Activated gamma-delta T cell treated with anti-CD3 and anti-CD28 coated beads, Interleukin-2, amount 50 U/mL, for 16 hours (primary cell): ENCODE measurements at regions not wholly inside any gene's neighbourhood (a gene's known extent, or its start where the extent isn't known, plus 50 kb on each side); places are given as distances from the start of the nearest gene placed in this dataset.

ENCODE experiments used
- DNase-seq: peaks from one replicate; pipeline ENCODE4 v3.0.0-alpha.2; 2020; ENCODE audit warnings: low read depth

- DNase-seq = no peak
Observed at GRCh38 chr4:57689693-57690205, 579.6 kb upstream of the IGFBP7 start.

GRCh38 chr4:57682275-57682674 is 572.1 kb upstream of the IGFBP7 start:
- DNase-seq = no peak

- DNase-seq = no peak
Observed at GRCh38 chr4:57679969-57680368, 569.8 kb upstream of the IGFBP7 start.

DNA sequence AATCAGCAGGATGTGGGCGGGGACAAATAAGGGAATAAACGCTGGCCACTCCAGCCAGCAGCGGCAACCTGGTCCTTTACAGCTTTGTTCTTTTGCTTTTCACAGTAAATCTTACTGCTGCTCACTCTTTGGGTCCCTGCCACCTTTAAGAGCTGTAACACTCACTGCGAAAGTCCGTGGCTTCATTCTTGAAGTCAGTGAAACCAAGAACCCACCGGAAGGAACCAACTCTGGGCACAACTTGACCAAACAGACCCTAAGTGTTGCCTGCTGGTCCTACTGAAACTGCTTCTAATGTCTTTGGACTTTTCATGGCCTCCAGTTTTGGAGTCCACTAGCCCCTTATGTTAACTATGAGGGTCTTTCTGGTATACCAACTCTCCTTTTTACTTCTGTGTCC is 566.2 kb upstream of the IGFBP7 start:
- DNase-seq = no peak

GRCh38 chr4:57672846-57673433 is 562.8 kb upstream of the IGFBP7 start:
- no peak for DNase-seq

DNA sequence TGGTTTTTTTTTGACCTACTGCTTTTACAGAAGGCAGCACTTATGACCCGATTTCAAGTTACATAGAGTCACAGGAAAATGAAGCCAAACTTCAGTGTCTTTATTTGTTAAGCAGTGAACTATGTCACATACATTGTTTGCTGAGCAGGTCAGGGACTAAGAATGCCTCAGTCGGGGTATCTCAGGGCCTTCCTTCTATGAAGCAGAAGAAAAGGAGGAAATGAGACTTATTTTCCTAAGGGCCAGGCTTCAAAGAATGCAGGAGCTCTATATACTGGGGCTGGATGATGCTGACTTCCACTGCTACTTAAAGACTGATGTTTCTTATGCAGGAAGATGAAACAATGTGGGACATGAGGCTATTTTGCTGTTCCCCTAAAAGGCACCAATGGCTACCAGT is 558.4 kb upstream of the IGFBP7 start:
- DNase-seq = no peak

DNA sequence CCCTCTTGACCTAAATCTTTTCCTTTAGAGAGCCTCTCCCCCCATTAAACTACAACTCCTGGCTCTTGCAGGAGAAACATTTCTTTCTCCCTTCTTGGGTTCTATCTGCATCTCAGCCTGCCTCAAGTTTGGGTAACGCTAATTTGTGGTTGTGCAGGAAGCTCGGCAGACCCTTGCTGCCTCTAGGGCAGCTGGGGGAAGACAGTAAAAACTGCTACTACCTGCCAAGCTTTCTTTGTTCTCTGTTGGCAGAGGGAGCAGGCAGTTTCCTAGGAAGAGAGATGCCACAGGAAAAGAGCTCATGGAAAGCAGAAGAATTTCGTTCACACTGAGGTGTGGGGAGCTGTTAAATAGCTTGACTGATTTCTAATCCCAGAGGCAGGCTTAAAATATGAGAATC is 555.6 kb upstream of the IGFBP7 start:
- DNase-seq = no peak

GRCh38 chr4:57661517-57662090 is 551.4 kb upstream of the IGFBP7 start:
- DNase-seq = no peak

- no peak for DNase-seq
Observed at GRCh38 chr4:57658673-57659072, 548.5 kb upstream of the IGFBP7 start.

- no peak for DNase-seq
Observed at GRCh38 chr4:57658188-57658587, 548.0 kb upstream of the IGFBP7 start.

- DNase-seq = no peak
Observed at GRCh38 chr4:57655342-57655741, 545.2 kb upstream of the IGFBP7 start.

GRCh38 chr4:57652779-57653178 is 542.6 kb upstream of the IGFBP7 start:
- DNase-seq = no peak

GRCh38 chr4:57640391-57641100 is 530.4 kb upstream of the IGFBP7 start:
- no peak for DNase-seq

DNA sequence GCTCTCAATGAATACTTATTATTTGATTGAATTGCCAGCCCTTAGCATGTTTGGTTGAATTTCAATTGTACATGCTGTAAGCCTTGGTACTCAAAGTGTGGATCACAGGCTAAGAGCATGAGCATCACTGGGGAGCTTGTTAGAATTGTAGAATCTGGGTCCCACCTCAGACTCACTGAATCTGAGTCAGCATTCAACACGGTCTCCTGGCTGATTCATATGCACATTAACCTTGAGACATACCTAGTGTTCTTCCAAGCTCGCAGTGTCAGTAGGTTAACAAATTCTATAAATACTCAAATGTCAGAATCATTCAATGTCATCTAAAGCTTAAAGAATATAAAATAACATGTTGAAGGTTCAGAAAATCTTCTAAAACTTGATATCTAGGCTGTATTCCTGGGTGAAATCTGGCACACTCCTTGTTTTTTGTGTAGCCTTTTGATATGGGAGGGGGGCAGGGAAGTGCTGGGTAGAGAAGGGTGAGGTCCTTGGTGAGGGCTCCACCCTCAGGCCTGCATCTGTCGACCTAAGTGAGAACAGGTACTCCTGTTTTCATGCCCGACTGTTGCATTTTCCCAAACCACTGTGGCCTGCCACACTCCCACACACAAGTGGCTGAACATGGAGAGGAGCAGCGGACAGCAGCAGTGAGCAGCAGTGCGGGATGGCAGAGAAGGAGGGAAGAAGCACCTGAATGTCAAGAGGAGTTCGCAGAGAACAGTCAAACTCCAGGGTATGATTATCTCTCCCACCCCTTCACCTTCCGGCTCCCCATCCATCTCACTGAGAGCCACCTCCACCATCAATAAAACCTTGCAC is 529.6 kb upstream of the IGFBP7 start:
- DNase-seq = no peak

- no peak for DNase-seq
Observed at GRCh38 chr4:57635910-57636309, 525.7 kb upstream of the IGFBP7 start.

DNA sequence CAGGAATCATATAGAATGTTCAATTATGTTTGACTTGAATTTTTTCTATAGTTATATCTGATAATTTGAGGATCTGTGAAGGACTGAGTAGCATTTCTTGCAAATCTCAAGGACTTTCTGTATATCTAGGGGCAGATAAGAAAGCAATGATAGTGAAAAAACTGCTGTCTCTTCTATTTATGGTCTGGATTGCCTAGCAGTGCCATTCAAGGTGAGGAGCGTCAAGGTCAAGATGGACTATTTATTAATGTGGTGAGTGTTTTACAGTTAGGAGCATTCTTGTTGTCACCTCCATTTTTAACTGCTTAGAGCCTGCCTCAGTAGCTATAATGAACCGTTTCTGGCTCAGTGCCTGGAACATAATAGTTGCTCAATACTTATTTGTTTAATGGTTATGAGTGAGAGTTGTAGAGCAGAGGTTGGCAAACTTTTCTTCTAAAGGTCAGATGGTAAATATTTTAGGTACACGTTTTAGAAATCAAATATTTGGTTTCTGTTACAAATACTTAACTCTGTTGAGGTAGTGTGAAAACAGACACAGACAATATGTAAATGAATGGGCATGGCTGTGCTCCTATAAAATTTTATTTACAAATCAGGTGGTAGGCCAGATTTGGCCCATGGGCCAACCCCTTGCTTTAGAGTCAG is 523.2 kb upstream of the IGFBP7 start:
- DNase-seq = no peak

DNA sequence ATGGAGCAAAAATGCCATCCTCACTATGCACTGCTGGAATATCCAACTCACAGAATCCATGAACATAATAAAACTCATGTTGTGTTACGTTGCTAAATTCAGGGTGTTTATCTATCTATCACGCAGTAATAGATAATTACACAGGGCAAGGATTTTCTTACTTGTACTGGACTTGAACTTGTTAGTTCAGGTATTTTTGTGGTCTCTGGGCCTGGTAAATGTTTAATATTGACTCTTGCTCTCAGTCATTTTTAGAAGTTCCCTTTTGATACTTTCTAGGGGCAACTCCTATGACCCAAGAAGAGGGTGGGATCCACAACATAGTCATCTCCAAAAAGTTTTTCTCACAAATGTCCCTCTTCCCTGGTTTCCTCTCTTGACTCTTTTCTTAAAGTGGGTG is 522.4 kb upstream of the IGFBP7 start:
- DNase-seq = no peak

DNA sequence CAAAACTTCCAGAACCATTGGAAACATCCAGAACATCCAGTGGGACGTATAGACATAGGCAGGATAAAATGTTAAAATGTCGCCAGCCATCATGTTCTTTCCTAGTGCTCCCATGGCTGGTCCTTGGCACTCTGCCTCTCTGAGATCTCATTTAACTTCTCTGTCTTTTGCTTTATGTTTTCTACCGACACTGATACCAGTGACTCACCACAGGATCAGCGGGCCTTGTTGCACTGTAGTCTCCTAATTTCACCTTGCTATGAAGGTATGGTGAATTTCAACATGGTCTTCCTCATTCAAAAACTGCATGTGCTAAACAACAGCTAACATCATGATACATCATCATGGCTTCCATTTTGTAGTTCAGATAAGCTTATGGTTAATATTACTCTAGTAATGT is 521.0 kb upstream of the IGFBP7 start:
- DNase-seq = no peak

DNA sequence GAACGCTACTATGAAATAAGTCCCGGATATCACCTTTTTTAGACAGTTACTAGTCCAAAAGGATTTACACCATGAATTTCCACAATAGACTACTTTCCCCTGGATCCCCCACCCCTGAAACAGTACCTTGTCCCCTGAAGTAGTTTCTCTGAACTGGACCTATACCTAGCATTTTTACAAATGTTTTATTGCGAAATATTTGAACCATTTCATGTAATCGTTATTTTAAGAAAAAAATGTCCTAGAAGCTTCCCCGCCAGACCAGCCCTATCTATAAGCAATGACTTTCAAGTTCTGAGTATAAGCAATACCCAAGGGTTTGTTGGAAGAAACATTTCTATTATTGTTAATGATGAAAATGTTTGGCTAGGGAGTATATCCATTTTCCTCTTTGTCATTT is 517.8 kb upstream of the IGFBP7 start:
- DNase-seq = no peak

DNA sequence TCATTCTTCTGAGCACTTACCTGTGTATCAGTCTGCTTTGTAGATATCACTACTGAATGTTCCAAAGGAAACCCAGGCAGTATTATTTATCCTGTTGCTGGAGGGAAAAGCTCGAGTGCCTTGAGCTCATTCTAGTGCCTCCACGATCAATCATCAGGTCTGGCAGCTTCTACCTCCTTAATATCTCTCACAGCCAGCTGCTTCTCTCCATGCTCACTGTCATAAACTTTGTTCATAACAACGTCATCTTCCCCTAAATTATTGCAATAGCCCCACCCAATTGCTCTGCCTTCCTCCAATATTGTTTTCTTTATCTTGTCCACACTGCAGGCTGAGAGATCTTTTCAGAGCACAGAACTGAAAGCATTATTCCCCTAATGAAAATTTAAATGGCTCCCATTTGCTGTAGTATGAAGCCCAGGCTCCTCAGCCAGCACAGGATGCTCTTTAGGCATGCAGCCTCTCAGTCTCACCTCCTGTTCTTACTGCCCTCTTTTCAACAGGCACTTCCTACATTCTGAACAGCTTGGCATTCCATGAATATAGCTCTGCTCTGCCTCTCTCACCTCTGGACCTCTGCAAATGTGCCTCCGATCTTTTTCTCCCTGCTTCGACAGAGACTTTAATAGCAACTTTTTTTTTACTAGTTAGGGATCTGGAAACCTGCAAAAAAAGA is 504.2 kb upstream of the IGFBP7 start:
- no peak for DNase-seq

DNA sequence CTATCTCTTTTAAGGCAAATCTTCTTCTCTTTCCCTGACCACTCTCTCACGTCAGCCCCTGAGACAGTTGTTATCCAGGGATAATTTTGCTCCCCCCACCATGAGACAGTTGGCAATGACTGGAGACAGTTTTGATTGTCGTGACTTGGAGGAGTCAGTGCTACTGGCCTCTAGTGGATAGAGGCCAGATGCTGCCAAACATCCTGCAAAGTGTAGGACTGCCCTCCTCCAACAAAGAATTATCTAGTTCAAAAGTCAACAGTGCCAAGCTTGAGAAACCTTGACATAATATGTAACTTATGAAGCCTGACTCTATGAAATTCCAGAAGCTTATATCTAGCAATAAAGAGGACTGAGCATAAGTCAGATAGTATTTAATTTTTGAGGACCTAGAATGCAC is 502.1 kb upstream of the IGFBP7 start:
- DNase-seq = no peak
